Heart left ventricle (tissue), 13 donors: ENCODE measurements at regions not wholly inside any gene's neighbourhood (a gene's known extent, or its start where the extent isn't known, plus 50 kb on each side); places are given as distances from the start of the nearest gene placed in this dataset.

Source experiments
- CTCF ChIP-seq, 12 donors: fragments of 200-600 bp; sonication (generic) in 4 of 12; IDR thresholded peaks; one replicate each; pipeline versions ENCODE4 v1.5.0 to v1.8.0; 2018 to 2022; ENCODE audit warnings: antibody characterized with exemption in 12 of 12, mild to moderate bottlenecking in 5 of 12
- POLR2A ChIP-seq, 2 donors: fragments of 450-650 bp; IDR thresholded peaks; one replicate each; pipeline ENCODE4 v1.6.1; 2017; ENCODE audit warnings: antibody characterized with exemption in 2 of 2, mild to moderate bottlenecking in 2 of 2, moderate library complexity in 2 of 2
- donor health status: ischemic (EF 13 %, LVEDD 7.1; RV severe dilation, severe dysfunction).
- donor health status: DM: no; HTN: yes; CAD: no.
- donor health status: DM: no; HTN: no; CAD: no.
- donor health status: ischemic (EF 25% LVEDD 6.9; RV normal size, moderate dysfunction).
- donor health status: ischemic (EF 25% LVEDD 5.7; RV mildly dilated, moderate dysfunction).
- donor health status: ischemic (EF 35%, LVEDD 5.7; RV mildly dilated, moderate dysfunction).
- donor health status: nonischemic (EF 11% LVEDD 7.7; RV severe dilation, severe dysfunction).
- donor health status: DM: yes; HTN: yes; CAD: no.
- donor health status: PGD.
- donor health status: ischemic (EF 29% LVEDD 5.4; RV normal size, mild dysfunction).
- donor health status: nonischemic (EF 23%, LVEDD 6.1; RV moderate dilation, normal function).

DNA sequence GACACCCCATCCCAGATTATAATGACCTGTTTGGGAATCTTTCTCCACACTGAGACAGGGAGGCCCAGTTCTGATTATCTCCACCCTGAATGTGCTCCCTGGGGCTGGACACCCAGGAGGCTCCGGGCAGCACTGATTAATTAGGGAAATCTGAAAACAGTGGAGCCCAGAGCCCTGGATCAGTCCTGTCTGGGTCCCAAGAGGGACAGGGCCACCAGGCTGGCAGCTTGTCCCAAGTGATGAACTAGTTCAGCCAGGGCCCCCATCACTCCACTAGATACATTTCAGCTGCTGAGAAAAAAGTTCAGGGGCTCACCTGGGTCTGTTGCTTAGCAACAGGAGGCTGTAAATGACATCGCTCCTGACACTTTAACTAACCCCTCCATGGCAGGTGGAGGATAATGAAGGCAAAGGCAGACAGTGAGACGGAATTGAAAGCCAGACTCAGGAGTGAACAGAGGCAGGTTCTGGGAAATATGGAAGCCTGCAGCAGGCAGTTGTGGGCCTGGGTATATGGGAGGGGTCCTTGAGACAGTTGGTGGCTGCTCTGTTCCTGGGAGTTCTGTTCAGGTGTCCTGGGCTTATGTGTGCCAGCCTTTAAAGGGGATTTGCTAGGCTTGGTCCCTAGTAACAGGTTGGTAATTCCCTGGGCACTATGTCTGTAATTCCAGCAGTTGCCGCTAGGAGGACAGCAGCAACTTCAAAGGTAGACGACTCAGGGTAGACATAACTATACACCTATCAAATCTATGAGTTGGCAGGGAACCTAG lies 78.3 kb upstream of the CTNNBL1 start:
- TF ChIP-seq CTCF (IDR thresholded peaks at IDR 0.05) = peak in 10 of 12 donors; percentile 20 to 77 (median 60)
- no peak for TF ChIP-seq POLR2A (IDR thresholded peaks at IDR 0.05)
